ENCODE measurements at regions not wholly inside any gene's neighbourhood (a gene's known extent, or its start where the extent isn't known, plus 50 kb on each side); places are given as distances from the start of the nearest gene placed in this dataset.

DNA sequence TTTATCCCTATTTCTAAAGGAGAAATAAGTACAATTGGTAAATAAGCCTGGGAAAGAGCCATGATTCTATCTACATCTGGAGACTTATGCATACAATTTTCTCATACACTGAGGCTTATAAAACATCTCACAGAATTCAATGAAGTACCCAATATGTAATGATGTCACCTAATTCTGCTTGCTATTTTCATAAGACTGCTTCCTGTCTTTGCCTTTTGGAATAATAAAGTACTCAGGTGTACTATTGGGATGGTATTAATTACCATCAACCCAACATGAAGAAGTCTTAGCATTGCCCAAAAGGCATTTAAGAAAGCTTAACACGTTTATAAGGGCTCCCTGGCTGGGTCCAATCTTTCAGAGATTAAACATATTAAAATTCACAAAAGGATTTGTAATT is 216.4 kb upstream of the TSHZ2 start:
- no peak overlapping the region for H3K4me3 Mint-ChIP-seq
- no peak overlapping the region for H3K27ac Mint-ChIP-seq
- H3K36me3 Mint-ChIP-seq, result no peaks in the 10 kb centered on the region
- no peaks in the 10 kb centered on the region for H3K27me3 Mint-ChIP-seq
- no peaks in the 10 kb centered on the region for H3K4me1 Mint-ChIP-seq (ENCODE audit: low read depth)
- no peaks in the 10 kb centered on the region for H3K9me3 Mint-ChIP-seq (ENCODE audit: low read depth)

DNA sequence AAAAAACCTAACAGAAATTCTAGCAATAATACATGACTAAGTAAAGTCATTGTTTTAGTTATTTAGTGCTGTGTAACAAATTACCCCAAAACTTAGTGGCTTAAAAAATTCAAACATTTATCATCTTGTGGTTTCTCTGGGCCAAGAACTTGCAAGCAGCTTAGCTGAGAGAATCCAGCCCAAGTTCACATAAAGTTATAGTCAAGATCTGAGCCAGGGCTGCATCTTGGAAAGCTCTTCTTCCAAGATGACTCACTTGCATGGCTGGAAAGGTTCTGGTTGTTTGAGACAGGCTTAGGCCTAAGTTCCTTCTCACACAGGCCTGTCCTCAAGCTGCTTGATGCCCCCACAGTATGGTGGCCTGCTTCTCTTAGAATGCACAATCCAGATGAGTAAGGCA is 217.8 kb upstream of the TSHZ2 start:
- Mint-ChIP-seq H3K4me3 (no peak overlapping the region), H3K27ac (no peak overlapping the region), H3K4me1 (ENCODE audit: low read depth) (no peaks in the 10 kb centered on the region), H3K27me3 (no peaks in the 10 kb centered on the region), H3K9me3 (ENCODE audit: low read depth) (no peaks in the 10 kb centered on the region), H3K36me3 (no peaks in the 10 kb centered on the region)

DNA sequence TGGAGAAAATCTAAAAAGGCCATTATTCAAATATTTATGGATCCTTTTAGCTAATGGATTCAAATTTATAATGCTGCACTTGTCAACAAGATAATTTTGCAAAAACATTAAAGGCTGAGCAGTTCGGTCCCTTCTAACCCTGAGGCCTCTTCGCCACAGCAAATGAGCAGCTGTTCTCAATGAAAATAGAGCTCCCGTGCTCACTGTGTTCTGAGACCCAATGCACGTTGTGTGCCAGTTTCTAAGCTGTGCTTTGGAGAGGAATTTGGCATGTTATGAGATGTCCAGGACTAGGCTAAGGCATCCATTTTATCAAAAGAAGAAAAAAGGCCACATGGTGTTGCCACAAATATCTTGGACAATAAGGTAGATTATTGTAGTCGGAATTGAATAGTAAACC is 220.1 kb upstream of the TSHZ2 start:
- H3K27me3 Mint-ChIP-seq, result no peaks in the 10 kb centered on the region
- H3K4me3 Mint-ChIP-seq, result no peak overlapping the region
- H3K27ac Mint-ChIP-seq, result no peak overlapping the region
- no peaks in the 10 kb centered on the region for H3K9me3 Mint-ChIP-seq (ENCODE audit: low read depth)
- H3K36me3 Mint-ChIP-seq, result no peaks in the 10 kb centered on the region
- no peaks in the 10 kb centered on the region for H3K4me1 Mint-ChIP-seq (ENCODE audit: low read depth)

DNA sequence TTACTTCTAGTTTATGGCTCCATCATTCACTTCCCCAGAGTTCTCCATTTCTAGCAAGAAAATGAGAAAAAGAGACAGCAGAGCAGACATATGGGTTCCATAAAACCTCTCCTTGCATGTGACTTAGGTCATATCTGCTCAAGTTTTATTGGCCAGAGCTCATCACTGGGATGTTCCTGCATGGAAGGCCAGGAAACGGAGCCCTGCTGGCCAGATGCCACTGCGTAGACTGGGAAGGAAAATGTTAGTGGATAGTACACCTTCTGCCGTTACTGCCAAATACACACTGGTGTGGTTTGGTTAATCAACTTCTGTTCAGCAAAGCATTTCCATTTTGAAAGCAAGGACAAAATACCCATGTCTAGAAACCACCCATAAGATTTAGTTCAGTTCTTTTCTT is 220.6 kb upstream of the TSHZ2 start:
- H3K36me3 Mint-ChIP-seq, result no peaks in the 10 kb centered on the region
- no peak overlapping the region for H3K4me3 Mint-ChIP-seq
- no peaks in the 10 kb centered on the region for H3K27me3 Mint-ChIP-seq
- no peak overlapping the region for H3K27ac Mint-ChIP-seq
- H3K9me3 Mint-ChIP-seq (ENCODE audit: low read depth), result no peaks in the 10 kb centered on the region
- H3K4me1 Mint-ChIP-seq (ENCODE audit: low read depth), result no peaks in the 10 kb centered on the region

DNA sequence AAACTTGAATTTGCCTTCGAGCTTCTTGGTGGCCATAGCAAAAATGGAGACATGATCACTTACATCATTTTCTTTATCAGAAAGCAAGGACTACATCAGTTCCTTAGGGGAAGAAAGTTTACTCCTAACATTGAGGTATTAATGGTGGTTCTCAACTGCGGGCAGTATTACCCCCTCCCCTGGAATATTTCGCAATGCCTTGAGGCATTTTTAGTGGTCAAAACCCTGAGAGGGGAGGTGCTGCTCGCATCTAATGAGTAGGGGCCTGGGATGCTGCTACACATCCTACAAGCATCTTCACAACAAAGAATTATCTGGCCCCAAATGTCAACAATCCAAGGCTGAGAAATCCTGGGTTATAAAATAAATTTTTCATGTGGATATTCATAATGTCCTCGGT is 222.2 kb upstream of the TSHZ2 start:
- no peaks in the 10 kb centered on the region for H3K27me3 Mint-ChIP-seq
- H3K9me3 Mint-ChIP-seq (ENCODE audit: low read depth), result no peaks in the 10 kb centered on the region
- H3K36me3 Mint-ChIP-seq, result no peaks in the 10 kb centered on the region
- H3K4me1 Mint-ChIP-seq (ENCODE audit: low read depth), result no peaks in the 10 kb centered on the region
- no peak overlapping the region for H3K4me3 Mint-ChIP-seq
- H3K27ac Mint-ChIP-seq, result no peak overlapping the region

DNA sequence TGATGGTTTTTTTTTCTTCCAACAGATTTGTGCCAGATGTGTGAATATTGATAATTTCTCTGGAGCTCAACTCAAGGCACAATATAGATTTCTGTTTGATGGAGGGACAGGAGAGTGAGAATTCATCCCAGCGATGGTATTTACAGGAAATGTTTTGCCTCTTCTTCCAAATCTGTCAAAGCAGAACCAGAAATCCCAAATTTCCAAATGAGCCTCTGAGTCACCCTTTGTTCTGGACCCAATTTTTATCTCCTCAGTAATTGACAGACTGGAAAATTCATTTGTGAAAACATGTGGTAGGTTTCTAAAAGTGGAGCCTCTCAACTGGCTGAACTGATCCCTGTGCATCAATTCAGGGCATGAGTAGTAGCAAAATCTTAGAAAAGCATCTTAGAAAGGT is 223.2 kb upstream of the TSHZ2 start:
- Mint-ChIP-seq H3K4me1 (ENCODE audit: low read depth) (no peaks in the 10 kb centered on the region), H3K36me3 (no peaks in the 10 kb centered on the region), H3K27me3 (no peaks in the 10 kb centered on the region), H3K9me3 (ENCODE audit: low read depth) (no peaks in the 10 kb centered on the region), H3K27ac (no peak overlapping the region), H3K4me3 (no peak overlapping the region)

DNA sequence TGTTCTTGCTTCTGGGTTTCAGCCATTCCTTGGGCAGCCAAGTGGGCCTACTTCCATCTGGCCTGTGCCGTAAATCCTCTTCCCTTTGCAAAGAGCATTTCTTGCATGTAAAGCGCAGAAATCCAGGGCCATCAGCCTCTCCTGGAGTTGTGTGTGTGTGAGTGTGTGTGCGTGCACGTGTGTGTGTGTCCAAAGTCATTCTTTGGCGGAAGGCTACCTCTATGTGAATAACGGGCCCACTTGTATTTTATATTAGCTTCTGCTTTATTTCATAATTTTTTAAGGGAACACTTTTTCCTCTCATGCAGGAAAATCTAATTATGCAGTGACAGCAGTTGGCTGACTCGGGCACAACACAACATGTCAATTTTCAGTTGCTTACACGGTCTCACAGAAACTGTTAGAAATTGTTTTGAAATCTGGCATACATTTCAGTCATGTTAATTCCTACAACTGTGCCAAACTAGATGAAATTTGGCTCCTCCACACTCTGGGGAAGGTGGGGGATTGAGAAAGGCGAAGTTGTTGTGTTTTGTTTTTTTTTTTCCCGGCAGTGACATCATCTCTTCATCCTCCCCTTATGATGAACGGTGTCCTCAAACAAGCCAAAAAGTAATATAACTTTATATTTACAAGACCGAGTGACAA is 223.7 kb upstream of the TSHZ2 start:
- Mint-ChIP-seq H3K36me3 (no peaks in the 10 kb centered on the region), H3K27ac (no peak overlapping the region), H3K9me3 (ENCODE audit: low read depth) (no peaks in the 10 kb centered on the region), H3K4me3 (no peak overlapping the region), H3K27me3 (peaks cover 4% of the 10 kb centered on the region), H3K4me1 (ENCODE audit: low read depth) (no peaks in the 10 kb centered on the region)

DNA sequence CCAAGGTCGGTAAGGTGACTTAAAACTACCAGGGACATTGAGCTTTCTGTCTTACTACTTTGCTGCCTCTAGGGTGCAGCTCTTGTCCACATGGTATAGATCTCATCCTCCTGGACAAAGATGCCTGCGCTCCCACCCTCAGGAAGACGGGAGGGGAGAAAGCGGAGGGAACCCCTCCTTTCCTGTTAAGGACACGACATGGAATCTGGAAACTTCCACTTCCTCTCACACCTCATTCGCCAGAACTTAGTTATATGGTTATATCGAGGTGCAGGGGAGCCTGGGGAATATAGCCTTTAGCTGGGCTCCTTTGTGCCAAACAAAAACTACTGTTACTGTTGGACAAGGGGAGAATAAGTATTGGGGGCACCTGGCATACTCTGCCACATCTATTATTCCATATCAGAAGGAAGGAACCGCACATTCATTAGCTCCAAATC is 224.3 kb upstream of the TSHZ2 start:
- Mint-ChIP-seq H3K27me3 (peaks cover 4% of the 10 kb centered on the region), H3K4me1 (ENCODE audit: low read depth) (no peaks in the 10 kb centered on the region), H3K9me3 (ENCODE audit: low read depth) (no peaks in the 10 kb centered on the region), H3K36me3 (no peaks in the 10 kb centered on the region), H3K27ac (no peak overlapping the region), H3K4me3 (no peak overlapping the region)

DNA sequence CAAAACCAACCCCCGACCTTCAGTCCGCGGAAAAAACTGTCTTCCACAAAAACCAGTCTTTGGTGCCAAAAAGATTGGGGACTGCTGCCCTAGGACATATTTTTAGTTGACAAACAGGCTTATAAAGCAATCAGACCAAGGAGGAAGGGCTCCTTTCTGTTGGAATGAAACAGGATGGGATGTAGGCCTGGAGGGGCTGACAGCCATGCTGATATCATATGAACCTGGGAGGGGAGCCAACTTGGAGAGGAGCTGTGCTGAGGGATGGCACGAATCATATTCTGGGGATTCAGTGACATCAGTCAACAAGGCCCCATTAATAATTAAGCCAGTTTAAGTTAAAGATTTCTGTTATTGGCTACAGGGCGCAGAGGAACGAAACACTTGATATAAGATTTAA is 225.4 kb upstream of the TSHZ2 start:
- no peaks in the 10 kb centered on the region for H3K9me3 Mint-ChIP-seq (ENCODE audit: low read depth)
- H3K27me3 Mint-ChIP-seq, result peaks cover 4% of the 10 kb centered on the region
- no peak overlapping the region for H3K4me3 Mint-ChIP-seq
- H3K36me3 Mint-ChIP-seq, result no peaks in the 10 kb centered on the region
- no peak overlapping the region for H3K27ac Mint-ChIP-seq
- H3K4me1 Mint-ChIP-seq (ENCODE audit: low read depth), result no peaks in the 10 kb centered on the region

DNA sequence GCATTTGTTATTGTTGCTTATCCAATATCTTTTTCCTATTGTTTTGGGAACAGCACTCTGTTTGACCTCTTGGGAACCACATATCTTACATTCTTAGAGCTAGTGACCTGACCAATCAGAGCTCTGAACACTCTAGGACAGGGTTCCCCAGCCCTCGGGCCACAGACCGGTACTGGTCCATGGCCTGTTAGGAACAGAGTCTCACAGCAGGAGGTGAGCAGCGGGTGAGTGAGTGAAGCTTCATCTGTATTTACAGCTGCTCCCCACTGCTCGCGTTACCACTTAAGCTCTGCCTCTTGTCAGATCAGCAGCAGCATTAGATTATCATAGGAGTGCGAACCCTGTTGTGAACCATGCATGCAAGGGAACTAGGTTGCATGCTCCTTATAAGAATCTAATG is 226.0 kb upstream of the TSHZ2 start:
- no peak overlapping the region for H3K27ac Mint-ChIP-seq
- H3K27me3 Mint-ChIP-seq, result peaks cover 4% of the 10 kb centered on the region
- H3K36me3 Mint-ChIP-seq, result no peaks in the 10 kb centered on the region
- no peaks in the 10 kb centered on the region for H3K9me3 Mint-ChIP-seq (ENCODE audit: low read depth)
- H3K4me3 Mint-ChIP-seq, result no peak overlapping the region
- no peaks in the 10 kb centered on the region for H3K4me1 Mint-ChIP-seq (ENCODE audit: low read depth)

DNA sequence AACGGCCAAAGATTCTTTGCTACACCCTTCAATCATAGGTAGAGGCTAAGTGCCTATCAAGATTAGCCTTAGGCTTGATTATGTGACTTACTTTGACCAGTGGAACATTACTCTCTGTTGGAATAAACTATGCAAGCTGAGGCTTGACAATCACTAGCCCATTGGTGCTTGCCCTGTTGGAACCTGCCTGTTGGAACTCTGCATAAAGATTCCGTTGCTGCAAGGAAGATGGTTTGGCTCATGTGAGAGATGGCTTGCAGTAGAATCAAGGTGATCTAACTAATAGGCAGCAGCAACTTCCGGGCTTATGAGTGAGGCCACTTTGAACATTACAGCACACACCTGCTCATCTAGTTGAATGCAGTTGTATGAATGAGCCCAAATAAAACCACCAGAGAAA is 227.7 kb upstream of the TSHZ2 start:
- Mint-ChIP-seq H3K9me3 (ENCODE audit: low read depth) (no peaks in the 10 kb centered on the region), H3K36me3 (no peaks in the 10 kb centered on the region), H3K4me1 (ENCODE audit: low read depth) (no peaks in the 10 kb centered on the region), H3K27ac (no peak overlapping the region), H3K27me3 (peaks cover 6% of the 10 kb centered on the region), H3K4me3 (no peak overlapping the region)

DNA sequence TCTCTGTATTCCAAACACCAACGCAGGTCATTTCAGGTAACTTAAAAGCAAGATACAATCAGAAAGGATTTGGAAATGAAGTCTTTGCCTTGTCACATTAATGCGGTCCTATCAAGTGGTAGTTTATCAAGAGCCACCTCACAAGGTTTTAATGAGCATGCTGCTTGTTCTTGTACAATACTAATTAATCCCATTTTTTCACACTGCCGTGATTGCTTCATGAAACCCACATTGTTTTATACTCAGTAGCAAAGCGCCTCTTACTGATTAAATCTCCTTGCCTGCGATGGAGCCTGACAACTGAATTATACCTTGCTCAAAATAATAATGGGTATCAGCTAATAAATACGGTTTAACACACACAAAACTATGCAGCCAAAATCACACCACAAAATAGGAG is 234.1 kb upstream of the TSHZ2 start:
- peaks cover 5% of the 10 kb centered on the region for H3K27me3 Mint-ChIP-seq
- no peak overlapping the region for H3K27ac Mint-ChIP-seq
- H3K36me3 Mint-ChIP-seq, result no peaks in the 10 kb centered on the region
- no peaks in the 10 kb centered on the region for H3K4me1 Mint-ChIP-seq (ENCODE audit: low read depth)
- H3K4me3 Mint-ChIP-seq, result no peak overlapping the region
- no peaks in the 10 kb centered on the region for H3K9me3 Mint-ChIP-seq (ENCODE audit: low read depth)

DNA sequence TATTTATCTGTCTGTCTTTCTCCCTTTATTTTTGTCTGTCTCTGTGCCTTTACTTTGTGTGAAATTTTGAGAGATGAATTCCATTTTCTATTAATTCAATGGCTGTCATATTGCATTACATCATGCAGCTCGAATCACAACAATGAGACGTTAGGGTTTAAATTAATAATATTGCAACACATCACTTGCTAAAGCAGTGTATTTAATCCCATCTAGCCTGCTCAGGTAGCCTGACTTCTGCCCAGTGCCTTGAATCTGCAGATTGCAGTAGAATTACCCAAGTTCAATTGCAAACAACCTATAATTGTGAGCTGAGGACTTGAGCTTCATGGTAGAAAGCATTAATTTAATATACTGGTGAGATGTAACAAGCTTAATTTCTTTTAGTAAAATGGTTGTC is 235.7 kb upstream of the TSHZ2 start:
- H3K36me3 Mint-ChIP-seq, result no peaks in the 10 kb centered on the region
- no peaks in the 10 kb centered on the region for H3K4me1 Mint-ChIP-seq (ENCODE audit: low read depth)
- no peaks in the 10 kb centered on the region for H3K9me3 Mint-ChIP-seq (ENCODE audit: low read depth)
- H3K4me3 Mint-ChIP-seq, result no peak overlapping the region
- peaks cover 5% of the 10 kb centered on the region for H3K27me3 Mint-ChIP-seq
- no peak overlapping the region for H3K27ac Mint-ChIP-seq

DNA sequence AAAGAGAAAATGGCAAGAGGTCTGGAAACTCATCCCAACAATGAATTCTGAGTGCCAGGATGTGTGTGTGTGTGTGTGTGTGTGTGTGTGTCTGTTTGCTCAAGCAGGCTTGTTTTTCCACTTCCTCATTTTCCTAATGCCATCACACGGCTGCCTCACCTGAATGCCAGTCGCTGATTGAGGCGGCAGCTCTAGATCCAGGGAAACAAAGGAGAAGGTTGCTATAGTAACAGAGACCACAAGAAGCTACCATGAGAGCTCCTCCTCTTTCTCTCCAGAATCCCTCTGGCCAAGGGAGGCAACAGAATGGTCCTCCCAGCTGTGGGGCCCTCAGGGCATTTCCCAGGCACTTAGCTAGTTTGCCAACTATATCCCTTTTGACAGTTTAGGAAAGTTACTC is 241.1 kb upstream of the TSHZ2 start:
- Mint-ChIP-seq H3K27me3 (peaks cover 6% of the 10 kb centered on the region), H3K9me3 (ENCODE audit: low read depth) (peaks cover 11% of the 10 kb centered on the region), H3K27ac (no peak overlapping the region), H3K36me3 (peaks cover 3% of the 10 kb centered on the region), H3K4me1 (ENCODE audit: low read depth) (no peaks in the 10 kb centered on the region), H3K4me3 (no peak overlapping the region)

DNA sequence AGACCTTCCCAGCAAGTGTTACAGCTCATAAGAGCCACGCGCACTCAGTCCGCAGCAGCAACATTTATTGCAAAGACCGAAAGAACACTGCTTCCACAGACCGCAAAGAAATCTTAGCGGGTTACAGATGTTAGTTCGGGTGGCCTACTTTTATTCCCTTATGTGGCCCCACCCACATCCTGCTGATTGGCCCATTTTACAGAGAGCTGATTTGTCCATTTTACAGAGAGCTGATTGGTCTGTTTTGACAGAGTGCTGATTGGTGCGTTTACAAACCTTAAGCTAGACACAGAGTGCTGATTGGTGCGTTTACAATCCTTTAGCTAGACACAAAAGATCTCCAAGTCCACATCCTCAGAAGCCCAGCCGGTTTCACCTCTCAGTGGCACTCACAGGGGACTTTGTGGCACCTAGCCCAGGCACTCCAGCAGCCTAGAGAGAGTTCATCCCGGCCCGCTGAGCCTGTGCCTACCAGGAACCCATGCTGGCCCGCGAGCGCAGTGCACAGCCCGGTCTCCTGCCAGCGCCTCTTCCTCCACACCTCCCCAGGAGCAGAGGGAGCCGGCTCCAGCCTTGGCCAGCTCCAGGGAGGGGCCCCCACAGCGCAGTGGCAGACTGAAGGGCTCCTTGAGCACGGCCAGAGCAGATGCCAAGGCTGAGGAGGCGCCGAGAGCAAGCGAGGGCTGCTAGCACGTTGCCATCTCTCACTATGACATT is 244.3 kb upstream of the TSHZ2 start:
- Mint-ChIP-seq H3K27ac (no peak overlapping the region), H3K27me3 (peaks cover 6% of the 10 kb centered on the region), H3K36me3 (peaks cover 3% of the 10 kb centered on the region), H3K9me3 (ENCODE audit: low read depth) (peaks cover 11% of the 10 kb centered on the region), H3K4me1 (ENCODE audit: low read depth) (peaks cover 3% of the 10 kb centered on the region), H3K4me3 (no peak overlapping the region)

DNA sequence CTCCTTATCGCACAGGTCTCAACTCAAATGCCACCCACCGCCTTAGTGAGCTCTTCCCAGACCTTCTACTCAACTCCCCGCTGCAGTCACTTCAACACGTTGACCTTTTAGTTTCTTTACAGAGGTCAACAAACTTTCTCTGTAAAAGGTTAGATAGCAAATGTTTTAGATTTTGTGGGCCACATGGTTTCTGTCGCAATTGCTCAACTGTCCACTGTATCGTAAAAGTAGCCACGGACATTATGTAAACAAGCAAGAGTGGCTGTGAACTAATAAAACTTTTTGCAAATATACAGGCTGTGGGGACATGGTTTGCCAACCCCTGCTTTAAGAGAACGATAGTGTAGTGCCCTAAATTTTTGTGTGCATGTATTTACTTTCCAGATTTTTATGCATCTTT is 247.6 kb upstream of the TSHZ2 start:
- Mint-ChIP-seq H3K9me3 (ENCODE audit: low read depth) (no peaks in the 10 kb centered on the region), H3K4me1 (ENCODE audit: low read depth) (peaks cover 3% of the 10 kb centered on the region), H3K27ac (no peak overlapping the region), H3K27me3 (peaks cover 2% of the 10 kb centered on the region), H3K36me3 (no peaks in the 10 kb centered on the region), H3K4me3 (no peak overlapping the region)
